ENCODE measurements at regions not wholly inside any gene's neighbourhood (a gene's known extent, or its start where the extent isn't known, plus 50 kb on each side); places are given as distances from the start of the nearest gene placed in this dataset.

- no peak for DNase-seq (ENCODE audit: low read depth in 2 of 2)
Observed at GRCh38 chr3:76586471-76586870, 453.4 kb upstream of the ROBO2 start.

GRCh38 chr3:76610150-76610549 is 429.7 kb upstream of the ROBO2 start:
- no peak for DNase-seq (ENCODE audit: low read depth in 2 of 2)

- DNase-seq (ENCODE audit: low read depth in 2 of 2): no peak
Observed at GRCh38 chr3:76615719-76616118, 424.2 kb upstream of the ROBO2 start.

- DNase-seq (ENCODE audit: low read depth in 2 of 2): no peak
Observed at GRCh38 chr3:76624164-76624563, 415.7 kb upstream of the ROBO2 start.

GRCh38 chr3:76627236-76627635 is 412.7 kb upstream of the ROBO2 start:
- DNase-seq (ENCODE audit: low read depth in 2 of 2): no peak

- no peak for DNase-seq (ENCODE audit: low read depth in 2 of 2)
Observed at GRCh38 chr3:76631251-76631650, 408.6 kb upstream of the ROBO2 start.

- no peak for DNase-seq (ENCODE audit: low read depth in 2 of 2)
Observed at GRCh38 chr3:76638006-76638405, 401.9 kb upstream of the ROBO2 start.

GRCh38 chr3:76643623-76644304 is 396.1 kb upstream of the ROBO2 start:
- DNase-seq (ENCODE audit: low read depth in 2 of 2): no peak

- DNase-seq (ENCODE audit: low read depth in 2 of 2): no peak
Observed at GRCh38 chr3:76644305-76644675, 395.6 kb upstream of the ROBO2 start.

- DNase-seq (ENCODE audit: low read depth in 2 of 2): no peak
Observed at GRCh38 chr3:76645724-76646123, 394.2 kb upstream of the ROBO2 start.

- no peak for DNase-seq (ENCODE audit: low read depth in 2 of 2)
Observed at GRCh38 chr3:76646921-76647562, 392.9 kb upstream of the ROBO2 start.

- no peak for DNase-seq (ENCODE audit: low read depth in 2 of 2)
Observed at GRCh38 chr3:76651784-76652183, 388.1 kb upstream of the ROBO2 start.

GRCh38 chr3:76652524-76652923 is 387.4 kb upstream of the ROBO2 start:
- DNase-seq (ENCODE audit: low read depth in 2 of 2): no peak

- no peak for DNase-seq (ENCODE audit: low read depth in 2 of 2)
Observed at GRCh38 chr3:76653640-76654251, 386.2 kb upstream of the ROBO2 start.

- DNase-seq (ENCODE audit: low read depth in 2 of 2): no peak
Observed at GRCh38 chr3:76656531-76657070, 383.3 kb upstream of the ROBO2 start.

- DNase-seq (ENCODE audit: low read depth in 2 of 2): no peak
Observed at GRCh38 chr3:76657909-76658308, 382.0 kb upstream of the ROBO2 start.

GRCh38 chr3:76661527-76662250 is 378.2 kb upstream of the ROBO2 start:
- DNase-seq (ENCODE audit: low read depth in 2 of 2): no peak

- no peak for DNase-seq (ENCODE audit: low read depth in 2 of 2)
Observed at GRCh38 chr3:76664816-76665215, 375.1 kb upstream of the ROBO2 start.

GRCh38 chr3:76668653-76669052 is 371.2 kb upstream of the ROBO2 start:
- DNase-seq (ENCODE audit: low read depth in 2 of 2): no peak

- DNase-seq (ENCODE audit: low read depth in 2 of 2): no peak
Observed at GRCh38 chr3:76669322-76669721, 370.6 kb upstream of the ROBO2 start.

GRCh38 chr3:76673171-76673570 is 366.7 kb upstream of the ROBO2 start:
- DNase-seq (ENCODE audit: low read depth in 2 of 2): no peak

- no peak for DNase-seq (ENCODE audit: low read depth in 2 of 2)
Observed at GRCh38 chr3:76679541-76679940, 360.4 kb upstream of the ROBO2 start.
